Transverse colon (tissue), 3 donors: ENCODE measurements at regions not wholly inside any gene's neighbourhood (a gene's known extent, or its start where the extent isn't known, plus 50 kb on each side); places are given as distances from the start of the nearest gene placed in this dataset.

Experiments
- CTCF ChIP-seq, 5 experiments: fragments of 200-600 bp in 3 of 5; fragments of 450-650 bp in 2 of 5; sonication (generic) in 3 of 5; IDR thresholded peaks; 1 replicate in 2 of 5; 2 replicates in 3 of 5; pipeline ENCODE4 v1.5.1; 2016 to 2017; ENCODE audit warnings: antibody characterized with exemption in 5 of 5, inconsistent platforms in 3 of 5, mild to moderate bottlenecking in 2 of 5, moderate library complexity in 1 of 5
- EP300 ChIP-seq: sonication (generic); formaldehyde crosslinking; IDR thresholded peaks from one replicate; pipeline ENCODE4 v1.6.1; 2017; ENCODE audit warnings: antibody characterized with exemption, low read depth

GRCh38 chr6:119671105-119671504 lies 321.5 kb upstream of the MAN1A1 start:
- TF ChIP-seq CTCF (IDR thresholded peaks at IDR 0.05): no peak
- TF ChIP-seq EP300: no peak
